Breast epithelium (tissue), 3 donors: ENCODE measurements at regions not wholly inside any gene's neighbourhood (a gene's known extent, or its start where the extent isn't known, plus 50 kb on each side); places are given as distances from the start of the nearest gene placed in this dataset.

Source experiments
- POLR2A ChIP-seq: fragments of 450-650 bp; IDR thresholded peaks from one replicate; pipeline ENCODE4 v1.6.1; 2016; ENCODE audit warnings: antibody characterized with exemption, mild to moderate bottlenecking, moderate library complexity
- TF ChIP-seq, protein P1 (sequence below), 3 donors: fragments of 450-650 bp; IDR thresholded peaks; one replicate each; pipeline ENCODE4 v1.5.1; 2016 to 2017; ENCODE audit warnings: antibody characterized with exemption in 3 of 3, mild to moderate bottlenecking in 3 of 3, moderate library complexity in 3 of 3

DNA sequence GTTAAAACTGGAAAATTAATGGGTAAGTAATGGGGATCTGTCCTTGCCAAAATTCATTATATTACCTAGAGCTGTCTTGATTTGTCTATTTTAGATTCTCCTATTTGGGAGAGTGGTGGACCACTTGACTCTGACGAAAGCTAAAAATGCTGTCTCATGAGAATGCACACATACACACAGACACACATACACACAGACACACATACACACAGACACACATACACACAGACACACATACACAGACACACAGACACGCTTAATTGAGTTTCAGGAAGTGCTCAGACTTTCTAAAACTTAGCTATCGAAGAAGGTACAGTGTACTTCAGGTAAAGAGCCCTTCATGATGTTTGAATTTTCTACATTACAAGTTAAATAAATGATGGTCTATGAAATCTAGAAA, 279.5 kb downstream of the ANKRD50 start:
- TF ChIP-seq, protein P1, sequence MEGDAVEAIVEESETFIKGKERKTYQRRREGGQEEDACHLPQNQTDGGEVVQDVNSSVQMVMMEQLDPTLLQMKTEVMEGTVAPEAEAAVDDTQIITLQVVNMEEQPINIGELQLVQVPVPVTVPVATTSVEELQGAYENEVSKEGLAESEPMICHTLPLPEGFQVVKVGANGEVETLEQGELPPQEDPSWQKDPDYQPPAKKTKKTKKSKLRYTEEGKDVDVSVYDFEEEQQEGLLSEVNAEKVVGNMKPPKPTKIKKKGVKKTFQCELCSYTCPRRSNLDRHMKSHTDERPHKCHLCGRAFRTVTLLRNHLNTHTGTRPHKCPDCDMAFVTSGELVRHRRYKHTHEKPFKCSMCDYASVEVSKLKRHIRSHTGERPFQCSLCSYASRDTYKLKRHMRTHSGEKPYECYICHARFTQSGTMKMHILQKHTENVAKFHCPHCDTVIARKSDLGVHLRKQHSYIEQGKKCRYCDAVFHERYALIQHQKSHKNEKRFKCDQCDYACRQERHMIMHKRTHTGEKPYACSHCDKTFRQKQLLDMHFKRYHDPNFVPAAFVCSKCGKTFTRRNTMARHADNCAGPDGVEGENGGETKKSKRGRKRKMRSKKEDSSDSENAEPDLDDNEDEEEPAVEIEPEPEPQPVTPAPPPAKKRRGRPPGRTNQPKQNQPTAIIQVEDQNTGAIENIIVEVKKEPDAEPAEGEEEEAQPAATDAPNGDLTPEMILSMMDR (IDR thresholded peaks at IDR 0.05): no peak
- no peak for TF ChIP-seq POLR2A
